H4 (cell line): ENCODE measurements at regions not wholly inside any gene's neighbourhood (a gene's known extent, or its start where the extent isn't known, plus 50 kb on each side); places are given as distances from the start of the nearest gene placed in this dataset.
"Not testable (repeated sequence)": the region's sequence is repeated elsewhere in the genome, so short reads cannot be mapped to it uniquely, and the experiment has no call there.

Experiments
- DNase-seq: peaks from one replicate; pipeline ENCODE4 v3.0.0-alpha.2; 2015; ENCODE audit warnings: low spot score

DNA sequence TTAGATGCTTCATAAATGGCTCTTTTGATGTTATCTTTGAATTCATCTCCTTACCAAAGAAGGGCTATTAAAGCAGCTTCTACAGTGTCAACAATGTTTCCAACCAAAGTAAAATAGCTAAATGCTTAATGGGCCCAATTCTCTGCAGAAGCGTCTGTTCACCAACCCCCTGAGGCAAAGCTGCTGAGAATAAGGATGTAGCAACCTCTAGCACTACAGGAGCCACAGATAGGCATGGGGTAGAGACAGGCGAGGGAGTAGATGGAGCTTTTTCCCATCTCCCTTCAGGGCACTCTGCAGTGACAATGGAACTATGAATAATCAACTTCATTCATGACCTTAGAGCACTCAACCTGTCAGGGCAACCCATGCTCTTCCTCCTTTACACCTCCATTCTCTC, 134.1 kb downstream of the FZD1 start:
- DNase-seq = no peak

GRCh38 chr7:91405092-91405788, 141.0 kb downstream of the FZD1 start:
- DNase-seq = no peak

DNA sequence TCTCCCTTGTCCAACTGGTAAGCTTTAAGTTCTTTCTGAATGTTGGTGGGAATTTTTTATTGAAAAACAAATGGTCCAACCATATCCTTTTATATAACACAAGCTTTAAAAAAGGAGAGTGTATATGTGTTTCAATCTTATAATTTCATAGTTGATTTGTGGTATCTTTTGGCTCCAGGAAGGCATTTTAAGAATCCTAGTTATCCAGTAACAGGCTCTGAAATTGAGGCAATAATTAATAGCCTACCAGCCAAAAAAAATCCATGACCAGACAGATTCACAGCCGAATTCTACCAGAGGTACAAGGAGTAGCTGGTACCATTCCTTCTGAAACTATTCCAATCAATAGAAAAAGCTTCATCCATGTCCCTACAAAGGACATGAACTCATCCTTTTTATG, 141.6 kb downstream of the FZD1 start:
- DNase-seq = not testable (repeated sequence)

DNA sequence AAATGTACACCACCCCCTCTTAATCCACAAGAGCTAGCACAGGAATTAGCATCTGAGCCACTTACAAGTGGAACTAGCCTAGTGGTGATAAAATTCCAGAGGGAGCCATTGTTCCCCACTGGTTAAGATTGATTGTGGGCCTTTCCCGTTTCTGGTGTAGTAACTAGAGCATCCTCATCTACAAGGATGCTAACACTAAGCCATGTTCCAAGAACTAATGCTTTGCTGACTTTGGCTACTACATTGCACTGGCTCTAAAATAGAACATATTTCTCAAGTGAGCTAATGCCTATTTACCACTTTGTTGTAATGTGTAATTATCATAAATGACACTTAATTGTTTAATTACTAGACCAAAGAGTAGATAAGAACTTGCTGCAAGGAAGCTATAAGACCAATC, 143.7 kb downstream of the FZD1 start:
- DNase-seq = no peak

DNA sequence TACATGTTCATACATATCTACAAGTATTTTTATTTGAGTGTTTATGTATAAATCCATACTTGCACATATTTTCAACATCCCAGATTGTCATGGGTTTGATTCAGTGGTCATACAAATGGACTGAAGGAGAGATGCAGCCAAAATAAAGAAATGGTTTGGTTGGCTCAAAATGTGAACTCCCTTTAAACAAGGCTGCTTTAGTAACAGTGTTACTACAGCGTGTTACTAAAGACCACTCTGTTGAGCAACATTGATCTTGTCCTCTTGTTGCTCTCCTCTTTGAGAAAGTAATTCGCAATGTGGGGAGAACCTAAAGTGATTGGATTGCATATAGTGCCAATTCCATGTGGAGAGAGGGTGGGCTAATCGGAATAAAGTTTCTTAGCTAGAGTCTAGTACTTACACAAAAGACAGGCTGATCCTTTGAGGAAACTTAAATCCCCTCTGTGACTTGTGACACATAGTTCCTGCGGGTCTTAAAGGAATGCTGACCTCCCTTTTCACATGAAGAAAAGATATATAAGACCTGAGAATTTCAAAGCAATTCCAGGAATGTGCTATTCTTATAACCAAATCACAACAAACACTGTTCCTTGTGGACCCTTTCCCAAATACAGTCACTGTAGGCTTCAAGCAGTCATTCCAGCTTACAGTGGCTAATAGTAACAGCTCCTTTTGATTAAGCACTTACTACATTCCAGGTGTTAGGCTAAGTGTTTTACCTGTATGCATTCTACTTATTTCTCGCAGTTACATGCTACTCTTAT, 144.3 kb downstream of the FZD1 start:
- no peak for DNase-seq

DNA sequence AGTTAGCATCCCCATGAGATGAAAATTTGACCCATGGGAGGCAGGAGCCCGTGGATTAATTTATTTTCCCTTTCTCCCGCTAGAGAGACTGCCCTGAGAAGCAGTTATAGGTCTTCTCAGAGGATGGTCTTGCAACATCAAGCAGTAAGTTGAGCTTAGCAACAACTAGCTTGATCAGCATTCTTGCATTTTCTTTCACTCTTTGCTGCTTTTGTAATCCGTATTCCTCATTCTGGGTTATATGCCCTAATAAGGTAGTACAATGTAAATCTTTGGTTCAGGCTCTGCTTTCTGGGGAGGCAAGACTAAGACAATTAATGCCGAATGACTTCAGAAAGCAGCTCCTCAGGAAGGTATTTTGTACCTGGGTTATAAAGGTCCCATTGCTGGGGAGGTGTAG, 146.8 kb downstream of the FZD1 start:
- DNase-seq = no peak

DNA sequence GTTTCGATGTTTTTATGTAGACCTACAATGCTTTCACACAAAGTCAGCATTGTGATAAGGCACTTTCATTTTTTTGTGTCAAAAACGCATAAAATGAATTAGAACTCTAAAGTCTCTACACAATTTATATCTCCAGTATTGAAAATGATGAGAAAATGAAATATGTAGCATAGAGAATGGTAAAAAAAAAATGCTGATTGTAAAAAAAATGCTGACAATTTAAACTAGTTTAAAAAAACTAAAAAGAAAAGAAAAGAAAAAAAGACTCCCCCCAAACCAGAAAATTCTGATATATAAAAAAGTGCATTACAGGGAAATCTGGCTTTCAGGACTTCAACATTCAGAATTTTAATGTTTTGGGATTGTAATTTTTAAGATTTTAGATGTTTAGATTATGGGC, 148.1 kb downstream of the FZD1 start:
- DNase-seq = no peak

- DNase-seq = no peak
These were observed 150.5 kb downstream of the FZD1 start for GRCh38 chr7:91414734-91415133.

DNA sequence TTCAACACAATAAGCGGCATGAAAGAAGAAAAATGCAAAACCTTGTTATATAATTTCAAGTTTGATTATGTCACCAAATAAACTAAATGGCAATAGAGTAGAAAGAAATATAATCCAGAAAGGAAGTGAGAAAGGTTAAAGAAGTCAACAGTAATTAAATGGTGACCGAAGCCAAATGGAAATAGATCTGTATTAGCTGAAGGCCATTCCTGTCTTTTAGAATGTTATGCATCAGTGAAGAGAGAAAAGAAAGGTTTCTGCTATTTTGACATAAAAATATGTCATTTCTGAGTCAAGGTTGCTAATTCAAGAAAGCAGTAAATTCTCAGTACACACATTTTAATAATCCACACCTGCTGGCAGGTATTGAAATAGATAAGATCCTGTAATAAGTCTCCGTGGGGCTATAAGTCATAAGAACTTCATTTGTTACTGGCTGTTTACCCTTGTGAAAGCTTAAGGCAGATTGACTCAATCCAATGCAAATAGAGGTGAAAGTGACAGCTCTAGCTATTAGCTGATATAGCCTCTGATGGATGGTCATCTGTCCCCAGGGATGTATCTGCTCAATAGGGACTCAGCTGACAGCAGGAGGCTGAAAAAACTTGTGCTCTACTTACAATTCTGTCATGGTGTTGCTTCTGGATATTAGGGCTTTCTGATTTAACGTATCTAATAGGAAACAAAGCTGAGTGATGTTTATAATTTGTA, 152.1 kb downstream of the FZD1 start:
- no peak for DNase-seq

GRCh38 chr7:91420606-91421005, 156.4 kb downstream of the FZD1 start:
- no peak for DNase-seq

GRCh38 chr7:91421018-91421417, 156.8 kb downstream of the FZD1 start:
- no peak for DNase-seq

DNA sequence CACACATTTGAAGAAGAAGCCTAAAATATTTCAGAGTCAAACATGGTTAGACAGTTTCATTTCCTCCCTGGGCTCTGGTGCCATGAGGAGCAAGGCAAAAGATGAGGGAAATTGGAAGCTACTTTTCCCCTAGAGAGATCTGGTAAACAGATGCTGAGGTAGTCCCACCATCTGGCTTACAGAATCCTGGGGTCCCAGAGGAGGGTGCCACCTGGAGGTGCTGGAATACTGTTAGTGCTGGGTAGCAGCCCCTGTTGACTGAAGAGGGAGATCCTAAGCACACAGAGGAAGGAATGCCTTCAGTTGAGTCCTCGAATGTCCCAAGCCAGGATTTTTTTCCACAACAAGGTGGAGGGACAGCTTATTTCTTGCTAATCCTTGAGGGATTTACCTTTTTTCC, 160.1 kb downstream of the FZD1 start:
- DNase-seq = no peak

GRCh38 chr7:91425149-91425548, 160.9 kb downstream of the FZD1 start:
- no peak for DNase-seq

GRCh38 chr7:91427051-91427450, 162.8 kb downstream of the FZD1 start:
- no peak for DNase-seq

GRCh38 chr7:91431601-91432000, 167.4 kb downstream of the FZD1 start:
- DNase-seq = no peak

GRCh38 chr7:91434836-91435235, 170.6 kb downstream of the FZD1 start:
- DNase-seq = no peak

DNA sequence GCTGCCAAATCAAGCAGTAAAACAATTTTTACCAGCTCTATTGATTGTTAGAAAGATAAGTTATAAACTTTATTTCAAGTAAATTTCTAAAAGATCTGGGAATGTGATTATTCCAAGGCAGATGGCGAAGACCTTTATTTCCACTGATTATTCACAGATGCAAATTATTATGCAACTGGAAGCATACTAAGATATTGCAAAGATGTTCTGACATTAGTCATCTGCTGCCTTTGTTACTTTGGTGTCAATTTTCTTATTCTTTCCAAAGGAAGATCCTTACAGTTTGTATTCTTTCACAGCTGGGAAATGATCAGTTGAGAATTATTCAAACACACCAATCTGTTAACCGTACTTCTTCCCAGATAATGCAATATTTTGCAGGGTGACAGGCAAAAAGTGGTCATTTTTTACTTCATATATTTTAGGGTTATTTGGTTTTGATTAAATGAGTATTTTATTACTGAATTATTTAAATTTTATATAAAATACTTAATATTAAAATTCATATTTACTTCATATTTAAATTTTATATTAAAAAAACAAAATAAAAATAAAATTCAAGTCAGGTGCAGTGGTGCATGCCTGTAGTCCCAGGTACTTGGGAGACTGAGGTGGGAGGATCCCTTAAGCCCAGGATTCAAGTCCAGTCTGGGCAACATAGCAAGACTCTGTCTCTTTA, 171.3 kb downstream of the FZD1 start:
- no peak for DNase-seq

GRCh38 chr7:91436655-91437054, 172.4 kb downstream of the FZD1 start:
- DNase-seq = no peak

DNA sequence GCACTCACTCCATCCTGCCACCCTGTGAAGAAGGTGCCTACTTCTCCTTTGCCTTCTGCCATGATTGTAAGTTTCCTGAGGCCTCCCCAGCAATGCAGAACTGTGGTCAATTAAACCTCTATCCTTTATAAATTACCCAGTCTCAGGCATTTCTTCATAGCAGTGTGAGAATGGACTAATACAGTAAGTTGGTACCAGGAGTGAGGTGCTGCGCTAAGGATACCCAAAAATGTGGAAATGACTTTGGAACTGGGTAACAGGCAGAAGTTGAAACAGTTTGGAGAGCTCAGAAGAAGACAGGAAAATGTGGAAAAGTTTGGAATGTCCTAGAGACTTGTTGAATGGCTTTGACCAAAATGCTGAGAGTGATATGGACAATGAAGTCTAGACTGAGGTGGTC, 176.0 kb downstream of the FZD1 start:
- not testable (repeated sequence) for DNase-seq

- DNase-seq = no peak
These were observed 179.6 kb downstream of the FZD1 start for GRCh38 chr7:91443862-91444261.

DNA sequence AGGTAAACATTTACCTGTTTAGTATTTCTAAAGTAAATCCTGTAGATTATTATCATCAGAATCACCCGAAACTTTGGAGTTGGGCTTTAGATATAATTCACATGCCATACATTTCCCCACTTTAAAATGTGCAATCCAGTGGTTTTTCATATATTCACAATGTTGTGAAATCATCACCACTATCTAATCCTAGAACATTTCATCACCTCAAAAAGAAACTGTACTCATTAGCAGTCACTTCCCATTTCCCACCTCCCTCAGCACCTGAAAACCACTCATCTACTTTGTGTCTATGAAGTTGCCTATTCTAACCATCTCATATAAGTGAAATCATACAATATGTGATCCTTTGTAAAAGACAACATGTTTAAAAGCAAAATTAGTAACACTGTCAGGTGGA, 182.6 kb downstream of the FZD1 start:
- DNase-seq = no peak

GRCh38 chr7:91455411-91455810, 191.2 kb downstream of the FZD1 start:
- peak; percentile 31 for DNase-seq
